ENCODE measurements at regions not wholly inside any gene's neighbourhood (a gene's known extent, or its start where the extent isn't known, plus 50 kb on each side); places are given as distances from the start of the nearest gene placed in this dataset.
A peak's percentile ranks its signal among the peaks of the same experiment; 100 is the strongest.

- Histone ChIP-seq H3K27me3 (0 out of 2 replicates have a peak, but pooled peaks cover 2% of the 10 kb centered on the region), H3K9me3 (no peaks in the 10 kb centered on the region), H3K36me3 (no peaks in the 10 kb centered on the region), H3K4me3 (no peak overlapping the region)
- no peak for DNase-seq
Measured at GRCh38 chr10:33520223-33520622, 185.8 kb upstream of the NRP1 start.

GRCh38 chr10:33519130-33519860, 184.8 kb upstream of the NRP1 start:
- Histone ChIP-seq H3K4me3 (no peak overlapping the region), H3K27me3 (0 out of 2 replicates have a peak, but pooled peaks cover 2% of the 10 kb centered on the region), H3K36me3 (no peaks in the 10 kb centered on the region), H3K9me3 (no peaks in the 10 kb centered on the region)
- DNase-seq: no peak

GRCh38 chr10:33510206-33510605, 175.7 kb upstream of the NRP1 start:
- Histone ChIP-seq H3K4me3 (no peak overlapping the region), H3K9me3 (no peaks in the 10 kb centered on the region), H3K27me3 (no peaks in the 10 kb centered on the region), H3K36me3 (no peaks in the 10 kb centered on the region)
- DNase-seq: no peak

GRCh38 chr10:33509231-33509831, 174.9 kb upstream of the NRP1 start:
- peak; percentile 42 for DNase-seq
- H3K4me3 ChIP-seq: no peak overlapping the region
- no peaks in the 10 kb centered on the region for H3K9me3 ChIP-seq
- no peaks in the 10 kb centered on the region for H3K36me3 ChIP-seq
- H3K27me3 ChIP-seq: no peaks in the 10 kb centered on the region

GRCh38 chr10:33507662-33508425, 173.4 kb upstream of the NRP1 start:
- Histone ChIP-seq H3K27me3 (no peaks in the 10 kb centered on the region), H3K4me3 (no peak overlapping the region), H3K36me3 (no peaks in the 10 kb centered on the region), H3K9me3 (no peaks in the 10 kb centered on the region)
- no peak for DNase-seq

GRCh38 chr10:33506838-33507661, 172.6 kb upstream of the NRP1 start:
- DNase-seq: no peak
- Histone ChIP-seq H3K4me3 (no peak overlapping the region), H3K9me3 (no peaks in the 10 kb centered on the region), H3K27me3 (no peaks in the 10 kb centered on the region), H3K36me3 (no peaks in the 10 kb centered on the region)

GRCh38 chr10:33506391-33506790, 171.9 kb upstream of the NRP1 start:
- H3K4me3 ChIP-seq: no peak overlapping the region
- no peak for DNase-seq
- H3K36me3 ChIP-seq: no peaks in the 10 kb centered on the region
- H3K27me3 ChIP-seq: no peaks in the 10 kb centered on the region
- no peaks in the 10 kb centered on the region for H3K9me3 ChIP-seq

GRCh38 chr10:33501161-33501560, 166.7 kb upstream of the NRP1 start:
- Histone ChIP-seq H3K9me3 (no peaks in the 10 kb centered on the region), H3K4me3 (no peak overlapping the region), H3K27me3 (no peaks in the 10 kb centered on the region), H3K36me3 (no peaks in the 10 kb centered on the region)
- no peak for DNase-seq

- no peak overlapping the region for H3K4me3 ChIP-seq
- no peaks in the 10 kb centered on the region for H3K36me3 ChIP-seq
- DNase-seq: no peak
- no peaks in the 10 kb centered on the region for H3K9me3 ChIP-seq
- H3K27me3 ChIP-seq: no peaks in the 10 kb centered on the region
Measured at GRCh38 chr10:33498391-33498891, 164.0 kb upstream of the NRP1 start.

- no peak for DNase-seq
- H3K9me3 ChIP-seq: no peaks in the 10 kb centered on the region
- no peaks in the 10 kb centered on the region for H3K36me3 ChIP-seq
- no peaks in the 10 kb centered on the region for H3K27me3 ChIP-seq
- H3K4me3 ChIP-seq: no peak overlapping the region
Measured at GRCh38 chr10:33497338-33497737, 162.9 kb upstream of the NRP1 start.

- Histone ChIP-seq H3K36me3 (no peaks in the 10 kb centered on the region), H3K9me3 (no peaks in the 10 kb centered on the region), H3K27me3 (no peaks in the 10 kb centered on the region), H3K4me3 (no peak overlapping the region)
- DNase-seq: no peak
Measured at GRCh38 chr10:33496096-33496495, 161.6 kb upstream of the NRP1 start.

GRCh38 chr10:33494694-33495265, 160.3 kb upstream of the NRP1 start:
- DNase-seq: no peak
- Histone ChIP-seq H3K4me3 (no peak overlapping the region), H3K9me3 (no peaks in the 10 kb centered on the region)

GRCh38 chr10:33493978-33494377, 159.5 kb upstream of the NRP1 start:
- DNase-seq: no peak
- Histone ChIP-seq H3K36me3 (no peaks in the 10 kb centered on the region), H3K4me3 (no peak overlapping the region), H3K27me3 (no peaks in the 10 kb centered on the region), H3K9me3 (no peaks in the 10 kb centered on the region)

More at GRCh38 chr10:33494694-33495265, 160.3 kb upstream of the NRP1 start:
- Histone ChIP-seq H3K27me3 (no peaks in the 10 kb centered on the region), H3K36me3 (no peaks in the 10 kb centered on the region)

- no peaks in the 10 kb centered on the region for H3K27me3 ChIP-seq
- DNase-seq: no peak
- H3K36me3 ChIP-seq: no peaks in the 10 kb centered on the region
- no peak overlapping the region for H3K4me3 ChIP-seq
- H3K9me3 ChIP-seq: no peaks in the 10 kb centered on the region
Measured at GRCh38 chr10:33493497-33493896, 159.0 kb upstream of the NRP1 start.

- DNase-seq: no peak
- H3K4me3 ChIP-seq: no peak overlapping the region
- H3K27me3 ChIP-seq: no peaks in the 10 kb centered on the region
- H3K36me3 ChIP-seq: no peaks in the 10 kb centered on the region
- H3K9me3 ChIP-seq: no peaks in the 10 kb centered on the region
Measured at GRCh38 chr10:33492701-33493345, 158.4 kb upstream of the NRP1 start.
